ENCODE measurements at regions not wholly inside any gene's neighbourhood (a gene's known extent, or its start where the extent isn't known, plus 50 kb on each side); places are given as distances from the start of the nearest gene placed in this dataset.

GRCh38 chr3:110381992-110382391 lies 689.6 kb upstream of the NECTIN3 start:
- no peak for TF ChIP-seq CTCF (IDR thresholded peaks at IDR 0.05)
- no peak for TF ChIP-seq POLR2A (IDR thresholded peaks at IDR 0.05)

All from Peyer's patch (tissue), 4 donors.